H9 (cell line): ENCODE measurements at regions not wholly inside any gene's neighbourhood (a gene's known extent, or its start where the extent isn't known, plus 50 kb on each side); places are given as distances from the start of the nearest gene placed in this dataset.

Source experiments
- DNase-seq: peaks from one replicate; pipeline ENCODE4 v3.0.0-alpha.2; 2017
- H2AFZ ChIP-seq: one replicate; pipeline ENCODE4 v1.6.1; 2013; ENCODE audit warnings: mild to moderate bottlenecking, low read length, control low read depth, moderate library complexity
- H2AK5ac ChIP-seq: 2 replicates; pipeline ENCODE4 v1.6.1; 2013; ENCODE audit warnings: low read length, control low read depth, mixed read lengths; ENCODE audit not compliant: insufficient read length
- H2BK120ac ChIP-seq: one replicate; pipeline ENCODE4 v1.6.1; 2013; ENCODE audit warnings: low read depth, mild to moderate bottlenecking, low read length, control low read depth, inconsistent platforms; ENCODE audit not compliant: poor library complexity, severe bottlenecking
- H2BK12ac ChIP-seq: 2 replicates; pipeline ENCODE4 v1.6.1; 2013; ENCODE audit warnings: low read length, control low read depth, mixed read lengths, low read depth; ENCODE audit not compliant: insufficient read length
- H2BK15ac ChIP-seq: 2 replicates; pipeline ENCODE4 v1.6.1; 2013; ENCODE audit warnings: low read depth, low read length, control low read depth
- H2BK20ac ChIP-seq: one replicate; pipeline ENCODE4 v1.6.1; 2013; ENCODE audit warnings: low read depth, mild to moderate bottlenecking, low read length, control low read depth, inconsistent platforms; ENCODE audit not compliant: poor library complexity, severe bottlenecking
- H2BK5ac ChIP-seq: 2 replicates; pipeline ENCODE4 v1.6.1; 2013; ENCODE audit warnings: low read length, control low read depth, mixed read lengths; ENCODE audit not compliant: insufficient read length
- H3K14ac ChIP-seq: 2 replicates; pipeline ENCODE4 v1.6.1; 2013; ENCODE audit warnings: low read length, control low read depth; ENCODE audit not compliant: insufficient read depth
- H3K18ac ChIP-seq: 2 replicates; pipeline ENCODE4 v1.6.1; 2013; ENCODE audit warnings: low read depth, mild to moderate bottlenecking, mixed read lengths, low read length, control low read depth; ENCODE audit not compliant: insufficient read length
- H3K23ac ChIP-seq: 2 replicates; pipeline ENCODE4 v1.6.1; 2013; ENCODE audit warnings: low read length, control low read depth, mixed read lengths, low read depth; ENCODE audit not compliant: insufficient read length
- H3K23me2 ChIP-seq: 2 replicates; pipeline ENCODE4 v1.6.1; 2013; ENCODE audit warnings: low read depth, mild to moderate bottlenecking, mixed read lengths, low read length, control low read depth; ENCODE audit not compliant: insufficient read length, poor library complexity, severe bottlenecking
- H3K27ac ChIP-seq: 2 replicates; pipeline ENCODE4 v1.5.1; 2013; ENCODE audit warnings: low read length, control low read depth, mixed read lengths, low read depth; ENCODE audit not compliant: insufficient read length
- H3K27me3 ChIP-seq: 2 replicates; pipeline ENCODE4 v1.6.1; 2013; ENCODE audit warnings: low read length, control low read depth, inconsistent platforms; ENCODE audit not compliant: insufficient read depth
- H3K4ac ChIP-seq: 2 replicates; pipeline ENCODE4 v1.6.1; 2013; ENCODE audit warnings: low read depth, mild to moderate bottlenecking, control low read depth, inconsistent platforms, low read length, moderate library complexity
- H3K4me1 ChIP-seq: 2 replicates; pipeline ENCODE4 v1.6.1; 2013; ENCODE audit warnings: low read length, control low read depth, inconsistent platforms; ENCODE audit not compliant: insufficient read depth
- H3K4me2 ChIP-seq: 2 replicates; pipeline ENCODE4 v1.6.1; 2013; ENCODE audit warnings: low read length, control low read depth, mixed read lengths; ENCODE audit not compliant: insufficient read length, insufficient read depth
- H3K56ac ChIP-seq: 2 replicates; pipeline ENCODE4 v1.6.1; 2013; ENCODE audit warnings: low read depth, mild to moderate bottlenecking, mixed read lengths, low read length, control low read depth; ENCODE audit not compliant: insufficient read length
- H3K79me1 ChIP-seq: 2 replicates; pipeline ENCODE4 v1.6.1; 2013; ENCODE audit warnings: low read depth, mild to moderate bottlenecking, moderate library complexity, low read length, control low read depth, inconsistent platforms; ENCODE audit not compliant: insufficient read depth, poor library complexity, severe bottlenecking
- H3K79me2 ChIP-seq: 2 replicates; pipeline ENCODE4 v1.6.1; 2013; ENCODE audit warnings: low read length, control low read depth, inconsistent platforms; ENCODE audit not compliant: insufficient read depth
- H3K9ac ChIP-seq: 2 replicates; pipeline ENCODE4 v1.6.1; 2013; ENCODE audit warnings: low read length, control low read depth, mixed read lengths; ENCODE audit not compliant: insufficient read length; ENCODE audit errors: extremely low read depth
- H3K9me3 ChIP-seq: one replicate; pipeline ENCODE4 v1.6.1; 2013; ENCODE audit warnings: low read depth, low read length, inconsistent platforms; ENCODE audit not compliant: control insufficient read depth
- H3T11ph ChIP-seq: one replicate; pipeline ENCODE4 v1.6.1; 2013; ENCODE audit warnings: mild to moderate bottlenecking, low read length, control low read depth, inconsistent platforms
- H4K20me1 ChIP-seq: one replicate; pipeline ENCODE4 v1.6.1; 2013; ENCODE audit not compliant: control insufficient read depth, insufficient read length, insufficient read depth
- H4K5ac ChIP-seq: 2 replicates; pipeline ENCODE4 v1.6.1; 2013; ENCODE audit warnings: low read depth, mild to moderate bottlenecking, mixed read lengths, low read length, control low read depth; ENCODE audit not compliant: insufficient read length
- H4K8ac ChIP-seq: replicated peaks from 2 replicates; pipeline ENCODE4 v1.6.1; 2013; ENCODE audit warnings: low read length, control low read depth, mixed read lengths, low read depth; ENCODE audit not compliant: insufficient read length
- H4K91ac ChIP-seq: 2 replicates; pipeline ENCODE4 v1.6.1; 2013; ENCODE audit warnings: low read depth, mild to moderate bottlenecking, moderate library complexity, mixed read lengths, low read length, control low read depth; ENCODE audit not compliant: insufficient read length
- H3K27ac Mint-ChIP-seq, 3 experiments: 2 replicates in 2 of 3; 3 replicates in 1 of 3; pipeline ENCODE4 v1.8.0; 2020 to 2021; ENCODE audit warnings: mixed read lengths in 3 of 3, mild to moderate bottlenecking in 1 of 3, moderate library complexity in 1 of 3
- H3K27me3 Mint-ChIP-seq: 2 replicates; pipeline ENCODE4 v1.8.0; 2021; ENCODE audit warnings: low read depth, mild to moderate bottlenecking, moderate library complexity, mixed read lengths
- H3K36me3 Mint-ChIP-seq, 3 experiments: 2 replicates in 2 of 3; 3 replicates in 1 of 3; pipeline ENCODE4 v1.8.0; 2020 to 2021; ENCODE audit warnings: low read depth in 3 of 3, mixed read lengths in 3 of 3; ENCODE audit not compliant: insufficient read depth in 1 of 3
- H3K4me1 Mint-ChIP-seq, 2 experiments: 2 replicates each; pipeline ENCODE4 v1.8.0; 2020; ENCODE audit warnings: mixed read lengths in 2 of 2
- H3K4me3 Mint-ChIP-seq, 2 experiments: 2 replicates in 1 of 2; 3 replicates in 1 of 2; pipeline ENCODE4 v1.8.0; 2020 to 2021; ENCODE audit warnings: mild to moderate bottlenecking in 2 of 2, mixed read lengths in 2 of 2, moderate library complexity in 1 of 2
- H3K9me3 Mint-ChIP-seq, 2 experiments: 2 replicates in 1 of 2; 3 replicates in 1 of 2; pipeline ENCODE4 v1.8.0; 2020; ENCODE audit warnings: mild to moderate bottlenecking in 2 of 2, mixed read lengths in 2 of 2, moderate library complexity in 1 of 2
- CTCF ChIP-seq: fragments of 200-600 bp; sonication (generic); conservative IDR thresholded peaks from 3 replicates; pipeline ENCODE4 v1.8.0; 2021; ENCODE audit warnings: antibody characterized with exemption, mild to moderate bottlenecking
- WGBS: extraction: QIAGEN DNeasy Blood & Tissue Kit; methylation state at CpG from one replicate; pipeline ENCODE4 v1.1.7; 2013; ENCODE audit warnings: missing lambda C conversion rate, low lambda C conversion rate, mixed read lengths; ENCODE audit not compliant: insufficient read length; ENCODE audit errors: extremely low coverage; 5-methylcytosine and 5-hydroxymethylcytosine counted together

DNA sequence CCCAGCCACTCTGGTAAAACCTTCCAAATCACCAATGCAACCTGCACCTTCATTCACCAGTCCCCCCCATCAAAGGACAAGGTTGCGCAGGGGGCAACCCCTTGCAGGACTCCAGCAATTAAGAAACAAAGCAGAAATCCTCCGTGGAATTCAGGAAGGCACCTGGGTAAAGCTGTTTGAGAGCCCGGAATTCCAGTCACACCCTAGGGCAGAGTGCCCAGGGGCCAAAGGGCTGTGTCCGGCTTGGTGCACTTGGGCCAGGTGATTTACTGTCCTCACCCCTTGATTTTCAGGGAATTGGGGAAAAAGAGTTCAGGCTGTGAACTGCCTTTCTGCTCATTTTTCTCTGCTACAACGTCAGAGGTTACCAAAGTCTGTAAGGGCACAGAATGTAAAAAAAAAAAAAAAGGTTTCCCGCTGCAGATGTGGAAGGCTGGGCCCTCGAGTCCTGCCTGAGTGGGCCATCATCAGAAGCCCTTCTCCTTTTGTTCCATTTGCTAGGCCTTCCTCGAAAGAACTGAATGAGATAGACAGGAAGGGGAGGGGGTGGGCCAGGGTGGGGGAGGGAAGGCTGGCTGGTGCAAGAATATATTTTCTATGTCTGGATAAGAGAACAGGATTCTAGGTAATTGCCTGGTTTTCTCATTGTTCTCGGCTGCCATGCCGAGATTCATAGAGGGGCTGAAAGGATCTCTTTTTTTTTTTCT is 266.5 kb upstream of the PSMD7 start:
- H2BK20ac ChIP-seq: no peak overlapping the region
- H3K23me2 ChIP-seq: no peaks in the 10 kb centered on the region
- peaks cover 4% of the 10 kb centered on the region for H3K27me3 Mint-ChIP-seq
- WGBS: no CpG with 5 or more reads among the region's 10 CpGs
- no peaks in the 10 kb centered on the region for H4K20me1 ChIP-seq
- H4K8ac ChIP-seq: no peak overlapping the region
- DNase-seq: no peak
- no peaks in the 10 kb centered on the region; a peak in 1 of 7 replicates for H3K36me3 Mint-ChIP-seq
- H3K79me1 ChIP-seq: no peaks in the 10 kb centered on the region
- no peak overlapping the region for H4K5ac ChIP-seq
- no peak overlapping the region for H2BK12ac ChIP-seq
- no peak for TF ChIP-seq CTCF
- H3K4me3 Mint-ChIP-seq: no peak overlapping the region
- H3K27ac Mint-ChIP-seq: no peak overlapping the region
- no peak overlapping the region for H3T11ph ChIP-seq
- no peak overlapping the region for H3K56ac ChIP-seq
- H2BK120ac ChIP-seq: no peak overlapping the region
- no peaks in the 10 kb centered on the region for H3K79me2 ChIP-seq
- no peak overlapping the region for H3K14ac ChIP-seq
- no peak overlapping the region for H2AK5ac ChIP-seq
- H3K4me2 ChIP-seq: no peak overlapping the region
- no peaks in the 10 kb centered on the region for H3K9me3 Mint-ChIP-seq
- H3K23ac ChIP-seq: no peak overlapping the region
- H3K18ac ChIP-seq: no peak overlapping the region
- no peak overlapping the region for H3K4ac ChIP-seq
- H3K9ac ChIP-seq: no peak overlapping the region
- H4K91ac ChIP-seq: no peak overlapping the region
- H2AFZ ChIP-seq: no peak overlapping the region
- no peaks in the 10 kb centered on the region for H3K9me3 ChIP-seq
- no peak overlapping the region for H2BK5ac ChIP-seq
- no peak overlapping the region for H3K27ac ChIP-seq
- no peak overlapping the region for H2BK15ac ChIP-seq
- peaks cover 21% of the 10 kb centered on the region for H3K4me1 ChIP-seq
- H3K27me3 ChIP-seq: no peaks in the 10 kb centered on the region
- H3K4me1 Mint-ChIP-seq: peaks cover 82 to 89% of the 10 kb centered on the region in 2 experiments
